ENCODE measurements at regions not wholly inside any gene's neighbourhood (a gene's known extent, or its start where the extent isn't known, plus 50 kb on each side); places are given as distances from the start of the nearest gene placed in this dataset.

DNA sequence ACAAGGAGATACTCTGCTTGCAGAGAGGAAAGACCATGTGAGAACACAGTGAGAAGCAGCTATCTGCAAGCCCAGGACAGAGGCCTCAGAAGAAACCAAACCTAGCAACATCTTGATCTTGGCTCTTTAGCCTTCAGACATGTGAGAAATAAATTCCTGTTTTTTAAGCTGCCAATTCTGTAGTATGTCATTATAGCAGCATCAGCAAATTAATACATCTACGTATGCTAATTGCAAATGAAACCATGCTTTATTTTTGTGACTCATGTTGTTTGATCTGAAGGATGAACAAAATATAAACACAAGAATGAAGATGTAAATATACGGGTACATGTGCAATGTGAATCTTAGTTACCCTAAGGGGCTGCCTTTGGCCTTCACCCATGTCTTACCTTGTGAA is 714.4 kb upstream of the ARPP21 start:
- H3K27me3 ChIP-seq (ENCODE audit: insufficient read depth, poor library complexity, severe bottlenecking), result no peaks in the 10 kb centered on the region
- TF ChIP-seq, protein P1, sequence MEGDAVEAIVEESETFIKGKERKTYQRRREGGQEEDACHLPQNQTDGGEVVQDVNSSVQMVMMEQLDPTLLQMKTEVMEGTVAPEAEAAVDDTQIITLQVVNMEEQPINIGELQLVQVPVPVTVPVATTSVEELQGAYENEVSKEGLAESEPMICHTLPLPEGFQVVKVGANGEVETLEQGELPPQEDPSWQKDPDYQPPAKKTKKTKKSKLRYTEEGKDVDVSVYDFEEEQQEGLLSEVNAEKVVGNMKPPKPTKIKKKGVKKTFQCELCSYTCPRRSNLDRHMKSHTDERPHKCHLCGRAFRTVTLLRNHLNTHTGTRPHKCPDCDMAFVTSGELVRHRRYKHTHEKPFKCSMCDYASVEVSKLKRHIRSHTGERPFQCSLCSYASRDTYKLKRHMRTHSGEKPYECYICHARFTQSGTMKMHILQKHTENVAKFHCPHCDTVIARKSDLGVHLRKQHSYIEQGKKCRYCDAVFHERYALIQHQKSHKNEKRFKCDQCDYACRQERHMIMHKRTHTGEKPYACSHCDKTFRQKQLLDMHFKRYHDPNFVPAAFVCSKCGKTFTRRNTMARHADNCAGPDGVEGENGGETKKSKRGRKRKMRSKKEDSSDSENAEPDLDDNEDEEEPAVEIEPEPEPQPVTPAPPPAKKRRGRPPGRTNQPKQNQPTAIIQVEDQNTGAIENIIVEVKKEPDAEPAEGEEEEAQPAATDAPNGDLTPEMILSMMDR (IDR thresholded peaks at IDR 0.05; ENCODE audit: insufficient read depth, low read length), result no peak
- no peak for TF ChIP-seq GABPA (IDR thresholded peaks at IDR 0.05; ENCODE audit: low read depth)
- H3K4me3 ChIP-seq (replicated peaks; ENCODE audit: insufficient read depth, low read length), result no peak overlapping the region
- no peak overlapping the region for H3K27ac ChIP-seq (replicated peaks)
- no peak for DNase-seq (ENCODE audit: low read depth in 1 of 2, low spot score in 1 of 2)

GRCh38 chr3:34925851-34926250 is 713.5 kb upstream of the ARPP21 start:
- TF ChIP-seq REST (IDR thresholded peaks at IDR 0.05; ENCODE audit: insufficient replicate concordance, low read depth) (no peak), SPI1 (IDR thresholded peaks at IDR 0.05; ENCODE audit: borderline replicate concordance, low read depth) (no peak), GABPA (IDR thresholded peaks at IDR 0.05; ENCODE audit: low read depth) (no peak), POLR2AphosphoS5 (IDR thresholded peaks at IDR 0.05; ENCODE audit: low read depth) (no peak)
- TF ChIP-seq, protein P1 (IDR thresholded peaks at IDR 0.05; ENCODE audit: insufficient read depth, low read length), result no peak
- no peak overlapping the region for H3K27ac ChIP-seq (replicated peaks)

DNA sequence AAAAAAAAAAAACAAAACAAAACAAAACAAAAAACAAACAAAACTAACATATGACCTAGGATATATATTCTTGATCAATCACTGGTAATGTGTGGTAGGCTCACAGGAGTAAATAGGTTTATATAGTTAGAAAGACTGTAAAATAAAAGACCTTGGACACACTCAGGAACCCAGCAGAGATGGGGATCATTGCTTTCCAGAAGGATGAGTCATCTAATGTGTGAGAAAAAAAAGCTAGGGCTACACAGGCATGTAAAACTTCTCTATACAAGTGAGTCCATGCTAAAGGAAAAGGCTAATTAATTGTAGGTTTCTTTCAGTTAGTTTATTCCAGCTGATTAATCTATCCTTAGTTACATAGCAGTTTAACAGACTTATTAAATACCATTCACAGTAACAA is 710.3 kb upstream of the ARPP21 start:
- Histone ChIP-seq H3K27ac (replicated peaks) (no peak overlapping the region), H3K4me3 (replicated peaks; ENCODE audit: insufficient read depth, low read length) (no peak overlapping the region), H3K27me3 (ENCODE audit: insufficient read depth, poor library complexity, severe bottlenecking) (no peaks in the 10 kb centered on the region)
- no peak for DNase-seq (ENCODE audit: low read depth in 1 of 2, low spot score in 1 of 2)
- TF ChIP-seq SPI1 (IDR thresholded peaks at IDR 0.05; ENCODE audit: borderline replicate concordance, low read depth), result no peak
- no peak for TF ChIP-seq REST (IDR thresholded peaks at IDR 0.05; ENCODE audit: insufficient replicate concordance, low read depth)

More at GRCh38 chr3:34925851-34926250, 713.5 kb upstream of the ARPP21 start:
- Histone ChIP-seq H3K27me3 (ENCODE audit: insufficient read depth, poor library complexity, severe bottlenecking) (no peaks in the 10 kb centered on the region), H3K4me3 (replicated peaks; ENCODE audit: insufficient read depth, low read length) (no peak overlapping the region)
- no peak for DNase-seq (ENCODE audit: low read depth in 1 of 2, low spot score in 1 of 2)

- no peak overlapping the region for H3K27ac ChIP-seq (replicated peaks)
- no peaks in the 10 kb centered on the region for H3K27me3 ChIP-seq (ENCODE audit: insufficient read depth, poor library complexity, severe bottlenecking)
- no peak overlapping the region for H3K4me3 ChIP-seq (replicated peaks; ENCODE audit: insufficient read depth, low read length)
- TF ChIP-seq REST (IDR thresholded peaks at IDR 0.05; ENCODE audit: insufficient replicate concordance, low read depth), result no peak
- TF ChIP-seq, protein P1 (IDR thresholded peaks at IDR 0.05; ENCODE audit: insufficient read depth, low read length), result no peak
- no peak for TF ChIP-seq GABPA (IDR thresholded peaks at IDR 0.05; ENCODE audit: low read depth)
- no peak for TF ChIP-seq SPI1 (IDR thresholded peaks at IDR 0.05; ENCODE audit: borderline replicate concordance, low read depth)
- TF ChIP-seq POLR2AphosphoS5 (IDR thresholded peaks at IDR 0.05; ENCODE audit: low read depth), result no peak
- no peak for DNase-seq (ENCODE audit: low read depth in 1 of 2, low spot score in 1 of 2)
These were observed 704.7 kb upstream of the ARPP21 start for GRCh38 chr3:34934660-34935059.

Measured in HL-60 (cell line).